ENCODE measurements at regions not wholly inside any gene's neighbourhood (a gene's known extent, or its start where the extent isn't known, plus 50 kb on each side); places are given as distances from the start of the nearest gene placed in this dataset.

DNA sequence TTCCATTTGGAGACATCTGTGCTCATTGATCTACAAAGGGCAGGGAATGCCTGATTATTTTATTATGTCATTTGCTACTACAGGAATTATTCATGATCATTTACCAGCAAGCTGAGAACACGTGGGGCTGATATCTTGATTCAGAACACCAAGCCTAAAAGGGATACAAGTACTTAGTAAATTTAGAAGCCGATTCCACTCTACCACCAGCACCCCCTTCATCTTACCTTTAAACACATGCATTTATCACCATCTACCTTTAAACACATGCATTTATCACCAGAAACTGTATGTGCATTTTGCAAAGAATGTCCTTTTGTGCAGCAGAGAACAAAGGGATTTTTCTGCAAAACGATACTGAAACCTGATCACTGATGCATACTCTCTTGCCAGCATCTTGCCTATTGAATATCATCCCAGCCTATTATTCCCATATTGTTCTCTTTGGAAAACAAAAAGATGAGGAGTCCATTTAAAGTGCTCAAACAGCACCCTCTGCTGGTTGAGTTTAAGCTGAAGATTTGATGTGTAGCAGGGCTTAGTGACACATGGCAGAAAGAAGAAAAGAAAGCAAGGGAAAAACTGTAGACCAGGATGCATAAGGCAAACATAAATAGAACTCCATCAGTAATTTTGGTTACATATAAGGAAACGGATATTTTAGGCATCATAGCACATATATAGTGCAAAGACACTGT is 132.6 kb upstream of the PLEKHG7 start:
- TF ChIP-seq, protein P1, sequence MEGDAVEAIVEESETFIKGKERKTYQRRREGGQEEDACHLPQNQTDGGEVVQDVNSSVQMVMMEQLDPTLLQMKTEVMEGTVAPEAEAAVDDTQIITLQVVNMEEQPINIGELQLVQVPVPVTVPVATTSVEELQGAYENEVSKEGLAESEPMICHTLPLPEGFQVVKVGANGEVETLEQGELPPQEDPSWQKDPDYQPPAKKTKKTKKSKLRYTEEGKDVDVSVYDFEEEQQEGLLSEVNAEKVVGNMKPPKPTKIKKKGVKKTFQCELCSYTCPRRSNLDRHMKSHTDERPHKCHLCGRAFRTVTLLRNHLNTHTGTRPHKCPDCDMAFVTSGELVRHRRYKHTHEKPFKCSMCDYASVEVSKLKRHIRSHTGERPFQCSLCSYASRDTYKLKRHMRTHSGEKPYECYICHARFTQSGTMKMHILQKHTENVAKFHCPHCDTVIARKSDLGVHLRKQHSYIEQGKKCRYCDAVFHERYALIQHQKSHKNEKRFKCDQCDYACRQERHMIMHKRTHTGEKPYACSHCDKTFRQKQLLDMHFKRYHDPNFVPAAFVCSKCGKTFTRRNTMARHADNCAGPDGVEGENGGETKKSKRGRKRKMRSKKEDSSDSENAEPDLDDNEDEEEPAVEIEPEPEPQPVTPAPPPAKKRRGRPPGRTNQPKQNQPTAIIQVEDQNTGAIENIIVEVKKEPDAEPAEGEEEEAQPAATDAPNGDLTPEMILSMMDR (IDR thresholded peaks at IDR 0.05): peak; percentile 74 to 87 (median 81)
- TF ChIP-seq POLR2A (IDR thresholded peaks at IDR 0.05) (no peak), POLR2AphosphoS5 (IDR thresholded peaks at IDR 0.05; ENCODE audit: insufficient read depth in 1 of 2, low read depth in 1 of 2) (no peak)
